HG02840 (cell line): ENCODE measurements at regions not wholly inside any gene's neighbourhood (a gene's known extent, or its start where the extent isn't known, plus 50 kb on each side); places are given as distances from the start of the nearest gene placed in this dataset.

Experiments used
- ATAC-seq: cut with Tn5 transposase; IDR thresholded peaks from one replicate; pipeline ENCODE4 v1.9.1; 2021; ENCODE audit warnings: mild to moderate bottlenecking, moderate library complexity, moderate number of reproducible peaks; ENCODE audit not compliant: unreplicated experiment, low FRiP score

DNA sequence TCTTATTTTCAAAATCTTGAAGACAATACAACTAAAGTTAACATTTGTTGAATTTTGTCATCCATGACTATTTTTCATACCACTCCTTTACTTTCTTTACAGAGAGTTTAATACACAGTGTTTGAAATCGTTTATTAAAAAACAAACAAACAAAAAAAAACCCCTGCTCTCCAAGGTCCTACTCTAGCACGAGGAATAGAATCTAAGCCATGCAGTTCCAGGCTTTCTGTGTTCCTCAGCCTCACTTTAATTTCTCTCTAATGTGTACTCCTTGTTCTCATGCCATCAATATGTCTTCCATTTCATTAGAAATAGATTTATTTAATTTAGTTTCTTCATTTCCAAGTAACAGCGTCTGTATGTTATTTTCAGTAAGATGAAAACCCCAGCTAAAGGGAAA, 381.2 kb upstream of the MC4R start:
- ATAC-seq: no peak

DNA sequence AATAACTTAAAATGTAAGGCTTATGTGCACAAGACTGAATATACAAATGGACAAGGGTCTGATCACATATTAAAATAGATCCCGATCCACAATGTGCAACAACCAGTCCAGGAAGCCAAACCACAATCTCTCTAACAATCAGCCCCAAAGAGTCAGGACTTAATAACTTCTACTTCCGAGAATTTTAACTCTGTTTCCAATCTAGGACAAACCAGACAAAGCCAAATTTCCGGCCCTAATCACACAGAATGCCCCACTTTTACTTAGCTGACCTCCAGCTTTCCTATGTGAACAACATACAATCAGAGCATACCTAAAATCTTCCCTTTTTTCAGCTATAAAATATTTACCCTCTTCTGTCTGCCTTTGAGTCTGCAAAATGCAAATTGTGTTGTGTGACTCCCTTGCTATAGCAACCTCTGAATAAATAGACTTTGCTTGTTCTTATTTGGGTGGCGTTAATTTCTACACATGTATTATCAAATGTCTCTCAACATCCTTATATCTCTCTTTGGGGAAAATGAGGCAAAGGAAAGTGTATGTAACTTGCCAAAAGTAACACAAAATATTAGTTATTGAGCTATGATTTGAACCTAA, 381.9 kb upstream of the MC4R start:
- no peak for ATAC-seq

GRCh38 chr18:60755134-60755533, 382.6 kb upstream of the MC4R start:
- no peak for ATAC-seq

- ATAC-seq: no peak
Observed at GRCh38 chr18:60775978-60776377, 403.4 kb upstream of the MC4R start.

- ATAC-seq: no peak
Observed at GRCh38 chr18:60784161-60784560, 411.6 kb upstream of the MC4R start.

DNA sequence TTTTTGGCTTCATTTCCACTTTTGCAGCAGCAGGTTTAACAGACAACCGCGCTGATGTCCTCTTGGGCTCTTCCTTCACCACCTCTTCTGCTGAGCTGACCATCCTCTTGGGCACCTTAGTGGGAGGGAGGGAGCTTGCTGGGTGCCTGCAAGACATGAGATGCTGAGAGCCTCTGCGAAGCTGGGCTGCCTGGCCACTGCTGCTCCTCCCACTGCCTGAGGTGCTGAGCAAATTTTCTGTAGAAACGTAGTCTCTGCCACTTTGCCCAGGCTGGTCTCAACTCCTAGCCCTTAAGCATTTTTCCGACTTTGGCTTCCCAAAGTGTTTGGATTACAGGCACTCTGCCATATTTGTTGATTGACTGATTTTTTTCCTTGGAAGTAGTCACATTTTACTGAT, 422.2 kb upstream of the MC4R start:
- ATAC-seq: no peak

DNA sequence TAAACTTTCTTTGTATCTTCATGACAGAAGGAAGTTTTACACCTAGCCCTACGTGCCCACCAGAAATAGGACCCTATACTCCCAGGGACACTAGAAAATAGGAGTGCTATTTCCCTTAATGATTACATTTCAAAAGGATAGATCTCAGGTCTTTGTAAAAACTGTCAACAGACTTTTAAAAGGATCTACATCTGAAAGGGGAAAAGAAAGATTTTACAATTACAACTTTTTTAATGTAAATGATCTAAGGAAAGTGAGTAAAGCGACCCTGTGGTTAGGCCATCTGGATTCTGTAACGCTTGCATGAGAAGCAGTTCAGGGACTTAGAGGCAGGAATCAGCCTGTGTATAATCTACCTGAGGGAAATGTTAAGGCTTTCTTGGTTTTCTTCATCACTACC, 431.8 kb upstream of the MC4R start:
- no peak for ATAC-seq

DNA sequence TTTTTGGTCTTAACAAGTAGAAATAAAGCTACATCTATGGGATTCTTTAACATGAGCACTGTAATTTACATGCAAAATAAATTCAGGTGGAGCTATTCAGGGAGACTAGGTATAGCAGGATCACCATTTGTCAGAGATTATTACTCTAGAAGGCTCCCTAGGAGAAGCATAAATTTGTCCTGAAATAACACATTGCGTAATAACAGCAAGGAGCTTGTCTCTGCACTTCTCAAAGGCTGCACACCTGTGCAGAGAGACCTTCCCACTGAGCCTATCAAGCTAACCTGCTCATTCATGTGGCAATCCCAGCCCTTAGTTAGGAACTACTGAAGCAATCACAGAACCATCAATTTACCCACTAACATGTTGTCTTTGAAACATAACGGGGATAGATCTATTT, 437.4 kb upstream of the MC4R start:
- ATAC-seq: no peak

GRCh38 chr18:60812921-60813320, 440.3 kb upstream of the MC4R start:
- no peak for ATAC-seq

- ATAC-seq: no peak
Observed at GRCh38 chr18:60826346-60826745, 453.8 kb upstream of the MC4R start.

- no peak for ATAC-seq
Observed at GRCh38 chr18:60831971-60832370, 459.4 kb upstream of the MC4R start.

DNA sequence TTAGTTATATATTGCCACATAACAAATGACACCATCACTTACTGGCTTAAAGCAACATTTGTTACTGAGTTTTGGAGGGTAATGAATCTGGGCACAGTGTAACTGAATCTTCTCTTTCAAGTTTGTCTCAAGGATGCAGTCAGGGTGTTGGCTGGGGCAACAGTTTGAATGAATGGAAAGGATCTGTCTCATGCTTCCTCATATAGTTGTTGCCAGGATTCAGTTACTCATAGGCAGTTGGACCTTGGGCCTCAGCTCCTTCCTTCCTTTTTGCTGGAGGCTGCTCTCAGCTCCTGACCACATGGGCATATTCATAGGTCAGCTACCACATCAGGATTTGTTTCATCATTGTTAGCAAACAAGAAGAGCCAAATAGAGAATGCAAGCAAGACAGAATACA, 466.1 kb upstream of the MC4R start:
- no peak for ATAC-seq

- no peak for ATAC-seq
Observed at GRCh38 chr18:60846396-60846795, 473.8 kb upstream of the MC4R start.

GRCh38 chr18:60847517-60847916, 474.9 kb upstream of the MC4R start:
- no peak for ATAC-seq

DNA sequence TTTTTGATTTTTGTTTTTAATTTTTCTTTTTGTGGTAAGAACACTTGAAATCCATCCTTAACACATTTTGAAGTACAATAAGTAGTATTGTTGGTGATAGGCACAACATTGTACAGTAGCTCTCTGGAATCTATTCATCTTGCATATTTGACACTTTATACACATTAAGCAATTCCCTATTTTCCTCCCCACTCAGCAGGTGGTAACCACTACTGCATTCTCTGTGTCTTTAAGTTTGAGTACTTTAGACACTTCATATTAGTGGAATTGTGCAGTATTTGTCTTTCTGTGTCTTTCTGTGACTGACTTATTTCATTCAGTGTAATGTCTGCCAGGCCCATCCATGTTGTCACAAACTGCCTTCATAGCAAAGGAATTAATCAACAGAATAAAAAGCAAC, 471.7 kb upstream of the CDH20 start:
- ATAC-seq: no peak

- no peak for ATAC-seq
Observed at GRCh38 chr18:60862988-60863387, 470.2 kb upstream of the CDH20 start.

GRCh38 chr18:60865801-60866200, 467.4 kb upstream of the CDH20 start:
- ATAC-seq: no peak

DNA sequence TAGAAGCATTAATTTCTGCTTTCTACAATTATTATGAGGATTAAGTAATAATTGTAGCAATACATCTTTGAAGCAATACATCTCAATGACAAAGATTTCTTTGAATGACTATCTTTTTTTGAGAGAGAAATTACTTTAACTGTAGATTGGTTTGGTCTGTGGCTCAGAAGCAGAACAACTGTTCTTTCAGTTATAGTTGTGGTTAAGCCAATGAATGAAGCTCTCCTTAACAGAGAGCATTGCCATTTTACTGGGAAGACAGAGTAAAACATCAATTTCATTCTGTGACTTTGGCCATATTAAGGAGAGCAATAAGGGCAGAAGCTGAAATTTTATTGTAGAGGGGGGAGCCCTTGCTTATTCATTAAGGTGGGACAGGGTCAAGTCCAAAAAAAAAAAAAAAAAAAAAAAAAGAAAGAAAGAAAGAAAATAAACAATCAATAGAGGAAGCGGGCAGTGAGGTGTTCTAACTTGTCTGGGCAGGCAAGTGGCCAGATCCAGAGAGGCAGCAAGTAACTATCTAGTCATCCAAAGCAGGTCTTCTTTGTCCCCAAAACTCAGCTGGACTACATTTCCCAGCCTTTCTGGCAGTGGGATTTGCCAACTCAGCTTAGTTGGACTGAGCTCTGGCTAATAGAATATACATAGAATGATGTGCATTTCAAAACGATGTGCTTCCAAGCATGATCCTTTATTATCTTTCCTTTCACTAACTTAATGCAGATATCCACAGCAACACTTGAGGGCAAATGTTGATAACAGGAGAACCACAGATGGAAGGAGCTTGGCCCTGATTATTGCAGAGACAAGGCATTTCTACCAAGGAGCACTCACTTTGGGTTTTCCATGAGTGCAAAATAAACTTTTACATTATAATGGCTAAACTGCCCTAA, 462.7 kb upstream of the CDH20 start:
- no peak for ATAC-seq

- no peak for ATAC-seq
Observed at GRCh38 chr18:60872434-60872833, 460.8 kb upstream of the CDH20 start.

DNA sequence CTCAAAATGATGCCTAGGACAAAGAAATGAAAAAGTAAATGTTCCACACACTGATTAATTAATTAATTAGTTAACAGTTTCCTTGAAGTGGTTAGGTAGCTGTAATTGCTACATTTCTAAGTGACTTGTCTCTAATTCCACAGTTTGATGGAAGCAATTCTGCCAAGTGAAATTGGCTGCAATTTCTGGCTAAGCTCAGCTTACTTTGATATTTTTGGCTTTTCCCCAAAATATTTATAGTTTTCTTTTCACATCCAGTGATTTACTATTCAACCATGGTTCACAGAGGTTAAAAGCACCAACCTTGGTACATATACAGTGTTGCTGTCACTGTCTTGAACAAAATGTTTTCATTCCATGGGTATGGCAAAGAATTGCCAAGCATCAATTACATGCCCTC, 459.5 kb upstream of the CDH20 start:
- ATAC-seq: no peak

- no peak for ATAC-seq
Observed at GRCh38 chr18:60875957-60876507, 457.2 kb upstream of the CDH20 start.

DNA sequence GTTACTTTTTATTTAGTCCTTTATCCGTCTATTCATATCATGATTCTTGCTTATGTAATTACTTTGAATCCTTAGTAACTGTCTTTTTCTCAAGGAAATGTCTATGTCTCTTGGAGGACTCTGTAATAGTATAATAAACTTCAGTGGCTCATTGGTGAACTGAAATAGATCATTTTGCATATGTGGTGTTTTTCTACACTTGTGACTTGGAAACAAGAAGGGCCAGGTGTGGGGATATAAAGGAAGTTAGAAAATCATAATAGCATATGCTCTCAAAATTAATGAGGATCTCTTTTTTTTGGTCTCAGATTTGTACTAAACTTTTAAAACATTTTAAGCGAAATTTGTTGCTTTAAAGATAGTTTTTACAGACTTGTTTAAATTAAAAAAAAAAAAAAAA, 453.0 kb upstream of the CDH20 start:
- no peak for ATAC-seq
